Immature natural killer cell (primary cell): ENCODE measurements at regions not wholly inside any gene's neighbourhood (a gene's known extent, or its start where the extent isn't known, plus 50 kb on each side); places are given as distances from the start of the nearest gene placed in this dataset.

Source experiments
- DNase-seq, 3 donors: peaks; one replicate each; pipeline ENCODE4 v3.0.0; 2022; ENCODE audit warnings: mixed read lengths in 1 of 3
- H3K27ac Mint-ChIP-seq, 6 donors: one replicate each; pipeline ENCODE4 v1.8.0; 2020; ENCODE audit warnings: mixed read lengths in 6 of 6, mild to moderate bottlenecking in 5 of 6, inconsistent platforms in 4 of 6, moderate library complexity in 3 of 6
- H3K27me3 Mint-ChIP-seq, 3 donors: one replicate each; pipeline ENCODE4 v1.8.0; 2020 to 2021; ENCODE audit warnings: low read depth in 3 of 3, mild to moderate bottlenecking in 3 of 3, mixed read lengths in 3 of 3, moderate library complexity in 3 of 3, inconsistent platforms in 1 of 3
- H3K36me3 Mint-ChIP-seq, 3 donors: one replicate each; pipeline ENCODE4 v1.8.0; 2020; ENCODE audit warnings: mixed read lengths in 3 of 3, inconsistent platforms in 2 of 3, mild to moderate bottlenecking in 2 of 3
- H3K4me1 Mint-ChIP-seq, 2 donors: one replicate each; pipeline ENCODE4 v1.8.0; 2020; ENCODE audit warnings: inconsistent platforms in 2 of 2, mild to moderate bottlenecking in 2 of 2, mixed read lengths in 2 of 2, moderate library complexity in 1 of 2
- H3K4me3 Mint-ChIP-seq, 5 donors: one replicate each; pipeline ENCODE4 v1.8.0; 2020; ENCODE audit warnings: mild to moderate bottlenecking in 5 of 5, mixed read lengths in 5 of 5, inconsistent platforms in 3 of 5, moderate library complexity in 3 of 5
- H3K9me3 Mint-ChIP-seq, 6 donors: one replicate each; pipeline ENCODE4 v1.8.0; 2020; ENCODE audit warnings: mild to moderate bottlenecking in 6 of 6, mixed read lengths in 6 of 6, inconsistent platforms in 4 of 6, moderate library complexity in 3 of 6

- no peak for DNase-seq
- H3K27me3 Mint-ChIP-seq: peaks cover 0 to 4% (median 1%) of the 10 kb centered on the region in 3 donors
- H3K4me1 Mint-ChIP-seq: no peaks in the 10 kb centered on the region
- no peak overlapping the region for H3K27ac Mint-ChIP-seq
- no peaks in the 10 kb centered on the region for H3K9me3 Mint-ChIP-seq
- H3K4me3 Mint-ChIP-seq: no peak overlapping the region
- H3K36me3 Mint-ChIP-seq: no peaks in the 10 kb centered on the region
Measured at GRCh38 chr13:40232311-40233040, 434.0 kb downstream of the FOXO1 start.

- no peak for DNase-seq
- Mint-ChIP-seq H3K4me3 (no peak overlapping the region), H3K27me3 (peaks cover 0 to 4% (median 1%) of the 10 kb centered on the region in 3 donors), H3K36me3 (no peaks in the 10 kb centered on the region), H3K9me3 (no peaks in the 10 kb centered on the region), H3K27ac (no peak overlapping the region), H3K4me1 (no peaks in the 10 kb centered on the region)
Measured at GRCh38 chr13:40233731-40234195, 432.7 kb downstream of the FOXO1 start.

DNA sequence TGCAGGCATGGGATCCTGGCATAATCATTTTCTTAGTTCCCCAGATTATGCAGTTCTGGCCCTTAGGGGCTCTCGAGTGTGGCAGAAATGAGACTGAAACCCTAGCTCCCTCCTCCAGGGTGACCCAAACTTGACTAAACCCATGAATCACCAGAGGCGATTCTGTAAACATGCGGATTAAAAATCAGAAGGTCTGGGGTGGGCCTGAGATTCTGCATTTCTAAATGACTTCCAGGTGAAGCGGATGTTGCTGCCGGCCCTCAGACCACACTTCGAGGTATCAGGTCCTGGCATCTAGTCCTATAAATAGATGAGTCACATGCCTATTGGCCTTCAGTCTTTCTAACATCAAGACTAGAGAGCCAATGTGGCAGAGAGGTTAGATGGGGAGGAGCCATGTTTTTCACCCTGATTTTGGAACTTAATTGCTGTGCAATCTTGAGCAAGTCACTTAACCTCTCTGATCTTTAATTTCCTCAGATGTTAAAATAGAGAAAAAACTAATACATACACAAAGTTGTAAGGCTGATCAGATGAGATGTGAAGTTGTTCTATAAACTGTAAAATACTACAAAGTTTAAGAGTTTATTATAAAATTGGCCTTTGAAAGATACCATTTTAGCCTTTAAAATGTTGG lies 431.2 kb downstream of the FOXO1 start:
- H3K9me3 Mint-ChIP-seq: no peaks in the 10 kb centered on the region
- no peaks in the 10 kb centered on the region for H3K36me3 Mint-ChIP-seq
- no peak overlapping the region for H3K4me3 Mint-ChIP-seq
- no peak overlapping the region for H3K27ac Mint-ChIP-seq
- peaks cover 0 to 4% (median 1%) of the 10 kb centered on the region in 3 donors for H3K27me3 Mint-ChIP-seq
- no peaks in the 10 kb centered on the region for H3K4me1 Mint-ChIP-seq
- DNase-seq: no peak

DNA sequence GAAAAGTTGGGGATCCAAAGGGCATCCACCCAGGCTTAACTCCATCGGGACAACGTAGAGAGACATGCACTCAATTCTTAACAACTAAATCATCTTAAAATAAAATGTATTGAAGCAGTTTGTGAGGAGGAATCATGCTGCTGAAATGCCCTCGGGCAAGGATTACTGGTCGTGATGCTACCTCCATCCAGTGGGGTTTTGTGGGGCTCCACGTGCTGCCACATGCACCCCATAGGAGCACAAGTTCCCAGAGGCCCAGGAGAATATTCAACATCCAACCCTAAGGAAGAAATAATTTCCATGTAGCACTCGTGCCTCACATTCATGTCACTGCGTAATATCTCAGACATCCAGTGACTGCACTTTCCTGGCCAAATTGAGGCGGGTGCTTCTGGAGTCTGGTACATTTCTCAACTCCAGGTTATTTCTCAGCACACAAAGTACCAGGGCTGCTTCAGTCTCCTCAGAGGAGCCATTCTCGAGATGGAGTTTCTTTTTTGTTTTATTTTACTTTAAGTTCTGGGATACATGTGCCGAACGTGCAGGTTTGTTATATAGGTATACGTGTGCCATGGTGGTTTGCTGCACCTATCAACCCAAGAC lies 429.8 kb downstream of the FOXO1 start:
- H3K36me3 Mint-ChIP-seq: no peaks in the 10 kb centered on the region
- H3K27me3 Mint-ChIP-seq: peaks cover 0 to 4% (median 1%) of the 10 kb centered on the region in 3 donors

GRCh38 chr13:40238761-40239160 lies 427.7 kb downstream of the FOXO1 start:
- no peak overlapping the region for H3K4me3 Mint-ChIP-seq
- no peaks in the 10 kb centered on the region for H3K9me3 Mint-ChIP-seq
- peaks cover 0 to 1% (median 0%) of the 10 kb centered on the region in 3 donors for H3K27me3 Mint-ChIP-seq
- no peaks in the 10 kb centered on the region for H3K36me3 Mint-ChIP-seq
- no peaks in the 10 kb centered on the region for H3K4me1 Mint-ChIP-seq
- DNase-seq: no peak
- H3K27ac Mint-ChIP-seq: no peak overlapping the region

More for the DNA sequence above, 429.8 kb downstream of the FOXO1 start:
- Mint-ChIP-seq H3K4me3 (no peak overlapping the region), H3K4me1 (no peaks in the 10 kb centered on the region), H3K9me3 (no peaks in the 10 kb centered on the region), H3K27ac (no peak overlapping the region)
- DNase-seq: no peak

DNA sequence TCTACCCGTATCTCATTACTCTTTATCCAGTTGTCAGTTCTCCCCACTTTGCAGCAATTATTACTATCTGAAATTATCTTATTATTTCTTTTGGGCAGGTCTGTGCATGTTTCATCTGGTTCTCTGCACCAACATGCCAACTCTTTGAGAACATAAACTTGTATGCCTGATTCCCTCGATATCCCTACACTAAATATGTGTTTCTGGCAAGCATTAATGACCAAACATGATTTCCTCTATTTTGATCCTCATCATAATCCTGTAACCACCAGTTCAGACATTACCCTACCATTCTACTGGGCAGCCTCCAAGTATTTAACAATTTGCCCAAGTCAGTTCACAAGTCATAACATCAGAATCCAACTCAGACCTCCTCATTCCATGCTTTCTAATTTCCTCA lies 426.1 kb downstream of the FOXO1 start:
- Mint-ChIP-seq H3K27me3 (peaks cover 0 to 1% (median 0%) of the 10 kb centered on the region in 3 donors), H3K4me3 (no peak overlapping the region), H3K36me3 (no peaks in the 10 kb centered on the region), H3K4me1 (no peaks in the 10 kb centered on the region), H3K9me3 (no peaks in the 10 kb centered on the region), H3K27ac (no peak overlapping the region)
- DNase-seq: no peak

GRCh38 chr13:40241125-40241798 lies 425.2 kb downstream of the FOXO1 start:
- H3K27me3 Mint-ChIP-seq: peaks cover 0 to 2% (median 0%) of the 10 kb centered on the region in 3 donors
- H3K4me1 Mint-ChIP-seq: no peaks in the 10 kb centered on the region
- H3K36me3 Mint-ChIP-seq: no peaks in the 10 kb centered on the region
- no peak for DNase-seq
- H3K9me3 Mint-ChIP-seq: no peaks in the 10 kb centered on the region
- no peak overlapping the region for H3K27ac Mint-ChIP-seq
- H3K4me3 Mint-ChIP-seq: no peak overlapping the region

GRCh38 chr13:40243047-40243446 lies 423.4 kb downstream of the FOXO1 start:
- no peaks in the 10 kb centered on the region for H3K9me3 Mint-ChIP-seq
- no peak overlapping the region for H3K4me3 Mint-ChIP-seq
- no peaks in the 10 kb centered on the region for H3K36me3 Mint-ChIP-seq
- DNase-seq: no peak
- no peaks in the 10 kb centered on the region for H3K4me1 Mint-ChIP-seq
- no peak overlapping the region for H3K27ac Mint-ChIP-seq
- H3K27me3 Mint-ChIP-seq: peaks cover 0 to 1% (median 0%) of the 10 kb centered on the region in 3 donors

- Mint-ChIP-seq H3K4me3 (no peak overlapping the region), H3K36me3 (no peaks in the 10 kb centered on the region), H3K27ac (no peak overlapping the region), H3K4me1 (no peaks in the 10 kb centered on the region), H3K9me3 (no peaks in the 10 kb centered on the region), H3K27me3 (peaks cover 0 to 3% (median 0%) of the 10 kb centered on the region in 3 donors)
- DNase-seq: no peak
Measured at GRCh38 chr13:40243982-40244381, 422.5 kb downstream of the FOXO1 start.

DNA sequence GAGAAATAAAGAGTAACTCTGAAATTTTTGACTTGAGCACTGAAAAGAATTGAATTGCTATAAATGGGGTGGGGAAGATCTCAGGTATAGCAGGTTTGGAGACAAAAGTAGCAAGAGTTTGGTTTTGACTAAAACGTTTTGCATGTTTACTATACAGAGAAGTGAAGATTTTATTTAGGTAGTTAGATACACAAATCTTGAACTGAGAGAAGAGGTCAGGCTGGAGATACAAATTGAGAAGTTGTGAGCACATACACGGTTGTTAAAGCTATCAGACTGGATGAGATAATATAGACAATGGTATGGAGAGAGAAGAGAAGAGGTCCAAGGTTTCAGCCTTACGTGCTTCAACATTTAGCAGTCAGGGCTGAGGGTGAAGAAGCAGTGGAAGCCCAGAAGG lies 420.9 kb downstream of the FOXO1 start:
- H3K9me3 Mint-ChIP-seq: no peaks in the 10 kb centered on the region
- no peaks in the 10 kb centered on the region for H3K36me3 Mint-ChIP-seq
- H3K4me3 Mint-ChIP-seq: no peak overlapping the region
- H3K27ac Mint-ChIP-seq: no peak overlapping the region
- no peak for DNase-seq
- H3K27me3 Mint-ChIP-seq: peaks cover 0 to 4% (median 0%) of the 10 kb centered on the region in 3 donors
- no peaks in the 10 kb centered on the region for H3K4me1 Mint-ChIP-seq

DNA sequence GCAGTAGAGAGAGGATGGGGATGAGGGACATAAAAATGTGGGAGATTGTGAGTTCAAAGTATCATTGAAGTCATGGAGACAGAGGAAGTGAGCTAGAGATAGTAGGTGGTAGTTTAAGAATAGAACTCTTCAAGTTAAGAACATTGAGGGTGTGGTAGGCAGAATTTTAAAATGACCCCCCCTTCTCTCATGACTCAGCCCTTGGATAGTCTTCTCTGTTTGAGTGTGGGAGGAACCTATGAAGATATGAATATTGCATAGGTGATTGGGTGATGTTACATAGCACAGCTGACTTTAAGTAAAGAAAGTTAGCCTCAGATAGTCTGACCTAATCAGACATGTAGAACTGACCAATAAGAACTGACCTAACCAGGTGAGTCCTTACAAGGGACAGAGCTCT lies 418.6 kb downstream of the FOXO1 start:
- peaks cover 0 to 2% of the 10 kb centered on the region in 2 donors for H3K4me1 Mint-ChIP-seq
- H3K9me3 Mint-ChIP-seq: no peaks in the 10 kb centered on the region
- peaks cover 0 to 4% (median 0%) of the 10 kb centered on the region in 3 donors for H3K27me3 Mint-ChIP-seq
- no peak overlapping the region for H3K4me3 Mint-ChIP-seq
- H3K27ac Mint-ChIP-seq: no peak overlapping the region
- H3K36me3 Mint-ChIP-seq: no peaks in the 10 kb centered on the region
- DNase-seq: no peak

GRCh38 chr13:40251343-40252032 lies 415.0 kb downstream of the FOXO1 start:
- H3K4me1 Mint-ChIP-seq: peaks cover 0 to 2% of the 10 kb centered on the region in 2 donors
- H3K27ac Mint-ChIP-seq: no peak overlapping the region
- no peaks in the 10 kb centered on the region for H3K9me3 Mint-ChIP-seq
- no peak for DNase-seq
- peaks cover 0 to 3% (median 0%) of the 10 kb centered on the region in 3 donors for H3K27me3 Mint-ChIP-seq
- H3K36me3 Mint-ChIP-seq: no peaks in the 10 kb centered on the region
- no peak overlapping the region for H3K4me3 Mint-ChIP-seq

- H3K27ac Mint-ChIP-seq: no peak overlapping the region
- H3K9me3 Mint-ChIP-seq: no peaks in the 10 kb centered on the region
- peaks cover 0 to 2% of the 10 kb centered on the region in 2 donors for H3K4me1 Mint-ChIP-seq
- no peak overlapping the region for H3K4me3 Mint-ChIP-seq
- H3K27me3 Mint-ChIP-seq: peaks cover 0 to 3% (median 0%) of the 10 kb centered on the region in 3 donors
- no peak for DNase-seq
- no peaks in the 10 kb centered on the region for H3K36me3 Mint-ChIP-seq
Measured at GRCh38 chr13:40252241-40252640, 414.2 kb downstream of the FOXO1 start.
